ENCODE measurements at regions not wholly inside any gene's neighbourhood (a gene's known extent, or its start where the extent isn't known, plus 50 kb on each side); places are given as distances from the start of the nearest gene placed in this dataset.

GRCh38 chr6:14722704-14723103 lies 523.2 kb upstream of the JARID2 start:
- DNase-seq = no peak

DNA sequence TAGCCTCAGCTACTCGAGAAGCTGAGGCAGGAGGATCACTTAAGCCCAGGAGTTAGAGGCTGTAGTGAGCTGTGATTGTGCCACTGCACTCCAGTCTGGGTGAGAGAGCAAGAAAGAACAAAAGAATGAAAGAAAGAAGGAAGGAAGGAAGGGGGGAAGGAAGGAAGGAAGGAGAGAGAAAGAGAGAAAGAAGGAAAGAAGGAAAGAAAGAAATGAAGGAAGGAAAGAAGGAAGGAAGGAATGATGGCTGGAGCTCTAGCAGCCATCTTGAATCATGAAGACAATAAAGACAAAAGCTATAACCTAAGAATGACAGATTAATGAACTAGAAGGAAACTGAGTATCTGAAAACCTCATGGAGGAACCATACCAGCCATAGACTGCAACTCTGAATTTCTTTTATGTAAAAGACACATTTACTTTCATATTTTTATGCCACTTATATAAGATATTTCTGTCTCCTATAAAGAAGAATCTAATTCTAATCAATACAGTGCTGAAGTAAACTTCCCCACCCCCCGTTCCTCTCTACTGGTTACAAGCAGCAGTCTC lies 522.3 kb upstream of the JARID2 start:
- DNase-seq = no peak

DNA sequence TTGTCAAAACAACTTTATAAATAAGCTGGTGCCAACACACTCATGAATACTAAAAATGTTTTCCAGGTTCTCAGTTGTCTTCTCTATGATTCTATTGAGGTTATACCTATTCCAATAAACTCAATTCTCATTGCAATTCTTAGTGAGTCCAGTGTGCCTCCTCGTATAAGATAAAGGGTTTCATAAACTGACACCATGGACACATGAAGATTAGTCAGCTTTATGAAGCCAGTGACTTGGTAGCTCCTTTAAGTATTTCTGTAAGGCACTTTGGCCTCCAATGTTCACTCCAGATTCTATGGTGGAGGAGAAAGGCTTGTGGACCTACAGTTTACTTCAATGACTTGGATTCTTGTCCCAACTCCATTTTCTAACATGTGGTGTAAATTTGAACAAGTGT lies 521.3 kb upstream of the JARID2 start:
- DNase-seq = no peak

DNA sequence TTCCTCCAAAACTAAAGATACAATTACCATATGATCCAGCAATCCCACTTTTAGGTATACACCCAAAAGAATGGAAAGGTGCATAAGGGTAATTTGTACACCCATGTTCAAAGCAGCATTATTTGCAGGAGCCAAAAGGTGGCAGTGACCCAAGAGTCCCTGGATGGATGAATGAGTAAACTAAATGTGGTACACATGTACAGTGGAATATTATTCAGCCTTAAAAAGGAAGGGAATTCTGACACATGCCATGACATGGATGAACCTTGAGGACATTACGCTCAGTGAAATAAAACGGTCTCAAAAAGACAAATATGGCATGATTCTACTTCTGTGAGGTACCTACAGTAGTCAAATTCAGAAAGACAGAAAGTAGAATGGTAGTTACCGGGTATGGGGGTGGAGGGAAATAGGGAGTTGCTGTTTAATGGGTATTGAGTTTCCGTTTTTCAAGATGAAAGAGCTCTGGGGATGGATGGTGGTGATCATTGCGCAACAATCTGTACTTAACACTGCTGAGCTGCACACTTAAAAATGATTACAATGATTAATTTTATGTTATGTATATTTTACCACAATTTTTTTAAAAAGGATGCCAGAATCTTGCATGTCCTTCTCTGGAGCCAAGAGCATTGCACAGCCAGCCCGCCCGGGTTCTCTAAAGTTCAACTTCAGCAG lies 518.9 kb upstream of the JARID2 start:
- no peak for DNase-seq

- DNase-seq = no peak
Observed at GRCh38 chr6:14727494-14728395, 518.1 kb upstream of the JARID2 start.

DNA sequence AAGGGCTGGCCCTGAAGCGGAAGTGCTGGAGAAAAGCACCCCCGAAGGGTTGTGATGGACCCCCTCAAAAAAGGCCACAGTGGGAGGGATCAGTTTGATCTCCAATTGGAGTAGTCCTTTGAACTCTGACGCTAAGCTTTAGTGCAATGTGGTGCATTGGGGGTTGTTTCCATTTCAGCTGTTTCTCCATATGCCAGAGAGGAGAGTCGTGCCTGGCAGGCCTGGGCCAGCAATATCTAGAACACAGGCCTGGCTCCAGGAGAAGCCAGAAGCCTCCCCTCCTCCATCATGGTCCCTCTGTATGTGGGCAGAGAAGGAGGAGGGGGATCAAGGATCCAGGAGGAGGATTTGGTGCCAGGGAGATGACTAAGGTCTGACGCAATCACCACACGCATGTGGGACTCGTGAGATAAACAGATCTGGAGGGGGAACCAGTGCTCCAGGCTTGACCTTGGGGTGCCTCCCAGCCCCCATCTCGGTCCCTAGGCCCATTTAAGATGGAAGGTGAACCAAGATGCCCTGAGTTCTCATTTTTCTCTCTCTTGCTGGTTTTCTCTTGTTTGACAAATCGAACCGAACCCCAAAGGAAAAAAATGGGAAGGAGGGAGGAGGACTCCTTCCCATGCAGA lies 517.4 kb upstream of the JARID2 start:
- DNase-seq = no peak

- no peak for DNase-seq
Observed at GRCh38 chr6:14729129-14729871, 516.6 kb upstream of the JARID2 start.

DNA sequence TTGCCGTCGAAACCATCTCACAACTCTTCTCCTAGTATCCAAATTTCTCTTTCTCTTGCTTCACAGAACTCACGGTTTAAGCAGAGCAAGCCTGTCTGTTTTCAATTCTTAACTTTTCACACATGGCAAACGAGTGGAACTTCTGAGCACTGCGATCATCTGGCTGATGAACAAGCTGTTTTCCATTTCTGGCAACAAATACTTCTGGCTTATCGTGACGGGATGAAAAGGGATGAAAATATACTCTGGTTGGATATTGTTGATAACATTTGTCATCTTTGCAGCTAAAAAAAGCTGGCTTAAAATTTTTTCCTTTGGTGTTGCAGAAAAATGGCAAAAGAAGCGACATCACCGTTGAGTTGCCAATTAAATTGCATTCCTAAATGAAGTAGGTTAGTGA lies 515.2 kb upstream of the JARID2 start:
- no peak for DNase-seq

- no peak for DNase-seq
Observed at GRCh38 chr6:14731611-14732010, 514.3 kb upstream of the JARID2 start.

DNA sequence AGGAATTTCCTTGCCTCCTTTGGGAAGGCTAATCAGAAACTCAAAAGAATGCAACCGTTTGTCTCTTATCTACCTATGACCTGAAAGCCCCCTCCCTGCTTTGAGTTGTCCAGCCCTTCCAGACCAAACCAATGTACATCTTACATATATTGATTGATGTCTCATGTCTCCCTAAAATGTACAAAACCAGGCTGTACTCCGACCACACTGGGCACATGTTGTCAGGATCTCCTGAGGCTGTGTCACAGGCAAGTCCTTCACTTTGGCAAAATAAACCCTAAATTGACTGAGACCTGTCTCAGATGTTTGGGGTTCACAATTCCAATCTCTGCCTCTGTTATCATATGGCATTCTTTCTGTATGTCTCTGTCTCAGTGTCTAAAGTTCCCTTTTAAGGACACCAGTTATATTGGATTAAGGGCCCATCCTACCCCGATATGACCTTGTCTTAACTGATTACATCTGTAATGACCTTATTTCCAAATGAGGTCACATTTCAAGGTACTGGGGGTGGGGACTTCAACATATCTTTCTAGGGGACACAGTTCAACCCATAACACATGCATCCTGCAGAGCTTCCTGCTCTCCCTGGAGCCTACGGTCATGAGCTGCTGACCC lies 513.5 kb upstream of the JARID2 start:
- DNase-seq = no peak

GRCh38 chr6:14732844-14733757 lies 512.8 kb upstream of the JARID2 start:
- DNase-seq = no peak

- DNase-seq = no peak
Observed at GRCh38 chr6:14734052-14734415, 511.8 kb upstream of the JARID2 start.

GRCh38 chr6:14734416-14735340 lies 511.2 kb upstream of the JARID2 start:
- DNase-seq = no peak

- DNase-seq = no peak
Observed at GRCh38 chr6:14735956-14736486, 509.8 kb upstream of the JARID2 start.

DNA sequence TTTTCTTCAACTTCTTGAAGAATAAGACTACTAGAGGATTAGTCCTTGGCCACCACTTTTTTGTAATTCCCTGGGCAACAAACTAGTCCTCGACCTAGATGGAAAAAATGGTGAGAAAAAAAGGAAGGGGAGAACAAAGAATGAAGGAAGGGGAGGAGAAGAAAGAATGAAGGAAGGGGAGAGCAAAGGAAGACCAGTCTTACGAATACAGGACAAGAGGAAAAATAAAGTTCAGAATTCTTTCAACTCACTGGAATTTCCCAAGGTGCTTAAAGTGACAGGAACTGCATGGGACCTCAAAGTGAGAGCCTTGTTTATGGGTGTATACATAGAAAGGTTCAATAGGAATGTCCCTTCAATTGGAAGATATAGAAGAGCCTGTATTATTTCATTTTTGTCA lies 509.3 kb upstream of the JARID2 start:
- no peak for DNase-seq

- no peak for DNase-seq
Observed at GRCh38 chr6:14738497-14738896, 507.4 kb upstream of the JARID2 start.

GRCh38 chr6:14738933-14739332 lies 506.9 kb upstream of the JARID2 start:
- DNase-seq = no peak

- no peak for DNase-seq
Observed at GRCh38 chr6:14739827-14740226, 506.0 kb upstream of the JARID2 start.

DNA sequence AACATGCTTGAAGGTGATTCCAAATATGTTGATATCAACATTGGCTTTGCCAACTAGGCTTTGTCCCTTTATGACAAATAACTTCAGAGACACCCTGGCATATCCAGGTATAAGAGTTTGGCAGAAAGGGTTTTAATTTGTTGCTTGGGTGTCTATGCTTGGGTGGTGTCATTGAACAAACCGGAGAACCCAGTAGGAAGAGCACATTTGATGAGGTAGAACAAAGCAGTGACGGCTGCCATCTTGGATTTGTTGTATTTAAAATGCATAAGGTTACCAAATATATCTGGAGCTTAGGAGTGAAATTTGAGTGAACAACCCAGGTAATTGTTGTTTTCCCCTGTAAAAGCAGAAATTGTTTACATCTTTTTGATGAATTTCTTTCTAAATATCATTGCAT lies 503.7 kb upstream of the JARID2 start:
- no peak for DNase-seq

Data from occipital lobe (tissue), 1 donor.